ENCODE measurements at regions not wholly inside any gene's neighbourhood (a gene's known extent, or its start where the extent isn't known, plus 50 kb on each side); places are given as distances from the start of the nearest gene placed in this dataset.

DNA sequence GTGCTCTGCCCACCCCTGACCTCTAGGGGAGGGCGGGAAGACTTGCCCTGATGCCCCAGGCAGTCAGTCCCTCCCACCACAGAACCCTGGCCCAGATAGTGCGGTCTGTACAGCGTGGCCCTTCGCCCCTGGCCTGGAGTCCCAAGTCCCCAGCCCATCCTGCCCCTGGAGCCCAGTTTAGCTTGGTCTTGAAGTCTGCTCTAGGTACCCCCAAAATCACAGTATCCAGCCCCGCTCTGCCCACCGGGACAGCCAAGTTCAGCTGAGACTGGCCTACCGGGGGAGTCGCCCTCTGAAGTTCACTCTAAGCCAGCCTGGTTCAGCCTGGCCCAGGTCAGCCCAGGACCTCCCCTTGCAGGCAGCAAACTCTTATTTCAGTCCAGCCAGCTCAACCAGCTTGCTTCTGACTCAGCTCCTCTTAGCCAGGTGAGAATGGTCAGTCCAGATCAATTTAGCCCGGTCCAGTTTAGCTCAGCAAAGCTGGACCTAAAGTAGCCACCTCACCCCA lies 75.9 kb downstream of the TMEM121 start:
- TF ChIP-seq, protein P1, sequence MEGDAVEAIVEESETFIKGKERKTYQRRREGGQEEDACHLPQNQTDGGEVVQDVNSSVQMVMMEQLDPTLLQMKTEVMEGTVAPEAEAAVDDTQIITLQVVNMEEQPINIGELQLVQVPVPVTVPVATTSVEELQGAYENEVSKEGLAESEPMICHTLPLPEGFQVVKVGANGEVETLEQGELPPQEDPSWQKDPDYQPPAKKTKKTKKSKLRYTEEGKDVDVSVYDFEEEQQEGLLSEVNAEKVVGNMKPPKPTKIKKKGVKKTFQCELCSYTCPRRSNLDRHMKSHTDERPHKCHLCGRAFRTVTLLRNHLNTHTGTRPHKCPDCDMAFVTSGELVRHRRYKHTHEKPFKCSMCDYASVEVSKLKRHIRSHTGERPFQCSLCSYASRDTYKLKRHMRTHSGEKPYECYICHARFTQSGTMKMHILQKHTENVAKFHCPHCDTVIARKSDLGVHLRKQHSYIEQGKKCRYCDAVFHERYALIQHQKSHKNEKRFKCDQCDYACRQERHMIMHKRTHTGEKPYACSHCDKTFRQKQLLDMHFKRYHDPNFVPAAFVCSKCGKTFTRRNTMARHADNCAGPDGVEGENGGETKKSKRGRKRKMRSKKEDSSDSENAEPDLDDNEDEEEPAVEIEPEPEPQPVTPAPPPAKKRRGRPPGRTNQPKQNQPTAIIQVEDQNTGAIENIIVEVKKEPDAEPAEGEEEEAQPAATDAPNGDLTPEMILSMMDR (IDR thresholded peaks at IDR 0.05): no peak
- no peak for TF ChIP-seq POLR2A (IDR thresholded peaks at IDR 0.05)
